Endothelial cell of umbilical vein (primary cell): ENCODE measurements at regions not wholly inside any gene's neighbourhood (a gene's known extent, or its start where the extent isn't known, plus 50 kb on each side); places are given as distances from the start of the nearest gene placed in this dataset.
"Not testable (repeated sequence)": the region's sequence is repeated elsewhere in the genome, so short reads cannot be mapped to it uniquely, and the experiment has no call there.

ENCODE experiments used
- EZH2 ChIP-seq: IDR thresholded peaks from 2 replicates; pipeline ENCODE4 v1.6.1; 2012; ENCODE audit warnings: borderline replicate concordance, low read depth, mild to moderate bottlenecking, moderate library complexity, low read length, inconsistent platforms; ENCODE audit not compliant: severe bottlenecking
- FOS ChIP-seq: IDR thresholded peaks from 2 replicates; pipeline ENCODE4 v1.6.1; 2011; ENCODE audit warnings: mild to moderate bottlenecking, low read length, moderate library complexity, borderline replicate concordance; ENCODE audit not compliant: insufficient read depth
- MAX ChIP-seq: IDR thresholded peaks from 2 replicates; pipeline ENCODE4 v1.6.1; 2011; ENCODE audit not compliant: insufficient read depth, insufficient read length
- MYC ChIP-seq: IDR thresholded peaks from one replicate; pipeline ENCODE4 v1.6.1; 2011; ENCODE audit warnings: mild to moderate bottlenecking, low read depth, low read length
- POLR2A ChIP-seq: IDR thresholded peaks from 2 replicates; pipeline ENCODE4 v1.6.1; 2012; ENCODE audit warnings: low read depth, mild to moderate bottlenecking, control low read depth, low read length
- POLR2AphosphoS5 ChIP-seq: IDR thresholded peaks from 2 replicates; pipeline ENCODE4 v1.6.1; 2012; ENCODE audit warnings: low read depth, mild to moderate bottlenecking, control low read depth, low read length, moderate library complexity; ENCODE audit not compliant: insufficient read depth
- TF ChIP-seq, protein P1 (sequence below), 2 donors: IDR thresholded peaks; 1 replicate in 1 of 2; 2 replicates in 1 of 2; pipeline ENCODE4 v1.5.1; 2011; ENCODE audit warnings: low read length in 2 of 2, mild to moderate bottlenecking in 2 of 2, moderate library complexity in 2 of 2, control low read depth in 1 of 2, inconsistent platforms in 1 of 2, low read depth in 1 of 2; ENCODE audit not compliant: insufficient read depth in 1 of 2; ENCODE audit errors: extremely low read depth in 1 of 2

DNA sequence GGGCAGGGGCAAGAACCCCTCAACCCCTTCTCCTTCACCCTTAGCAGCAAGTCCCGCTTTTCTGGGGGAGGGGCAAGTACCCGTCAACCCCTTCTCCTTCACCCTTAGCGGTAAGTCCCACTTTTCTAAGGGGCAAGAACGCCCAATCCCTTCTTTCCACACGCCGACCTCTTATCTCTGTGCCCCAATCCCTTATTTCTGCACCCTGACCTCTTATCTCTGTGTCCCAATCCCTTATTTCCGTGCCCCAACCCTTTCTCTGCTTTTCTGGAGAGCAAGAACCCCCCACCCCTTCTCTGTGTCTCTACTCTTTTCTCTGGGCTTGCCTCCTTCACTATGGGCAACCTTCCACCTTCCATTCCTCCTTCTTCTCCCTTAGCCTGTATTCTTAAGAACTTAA, 225.0 kb upstream of the DUSP10 start:
- not testable (repeated sequence) for TF ChIP-seq POLR2AphosphoS5, MAX, POLR2A, MYC, EZH2, FOS
- TF ChIP-seq, protein P1, sequence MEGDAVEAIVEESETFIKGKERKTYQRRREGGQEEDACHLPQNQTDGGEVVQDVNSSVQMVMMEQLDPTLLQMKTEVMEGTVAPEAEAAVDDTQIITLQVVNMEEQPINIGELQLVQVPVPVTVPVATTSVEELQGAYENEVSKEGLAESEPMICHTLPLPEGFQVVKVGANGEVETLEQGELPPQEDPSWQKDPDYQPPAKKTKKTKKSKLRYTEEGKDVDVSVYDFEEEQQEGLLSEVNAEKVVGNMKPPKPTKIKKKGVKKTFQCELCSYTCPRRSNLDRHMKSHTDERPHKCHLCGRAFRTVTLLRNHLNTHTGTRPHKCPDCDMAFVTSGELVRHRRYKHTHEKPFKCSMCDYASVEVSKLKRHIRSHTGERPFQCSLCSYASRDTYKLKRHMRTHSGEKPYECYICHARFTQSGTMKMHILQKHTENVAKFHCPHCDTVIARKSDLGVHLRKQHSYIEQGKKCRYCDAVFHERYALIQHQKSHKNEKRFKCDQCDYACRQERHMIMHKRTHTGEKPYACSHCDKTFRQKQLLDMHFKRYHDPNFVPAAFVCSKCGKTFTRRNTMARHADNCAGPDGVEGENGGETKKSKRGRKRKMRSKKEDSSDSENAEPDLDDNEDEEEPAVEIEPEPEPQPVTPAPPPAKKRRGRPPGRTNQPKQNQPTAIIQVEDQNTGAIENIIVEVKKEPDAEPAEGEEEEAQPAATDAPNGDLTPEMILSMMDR (IDR thresholded peaks at IDR 0.05; ENCODE audit: extremely low read depth in 1 of 2, insufficient read depth in 1 of 2, low read depth in 1 of 2, low read length in 2 of 2): not testable (repeated sequence)
